KMS-11 (cell line): ENCODE measurements at regions not wholly inside any gene's neighbourhood (a gene's known extent, or its start where the extent isn't known, plus 50 kb on each side); places are given as distances from the start of the nearest gene placed in this dataset.
"Not testable (repeated sequence)": the region's sequence is repeated elsewhere in the genome, so short reads cannot be mapped to it uniquely, and the experiment has no call there.

Experiments used
- H2AFZ ChIP-seq: fragments of 200-600 bp; sonication (generic); 2 replicates; pipeline ENCODE4 v1.6.1; 2016; ENCODE audit warnings: antibody characterized with exemption, mixed run types, low read depth
- H3K27ac ChIP-seq: fragments of 200-600 bp; sonication (generic); 2 replicates; pipeline ENCODE4 v1.6.1; 2016; ENCODE audit warnings: mild to moderate bottlenecking, mixed run types
- H3K27me3 ChIP-seq: fragments of 200-600 bp; sonication (generic); 2 replicates; pipeline ENCODE4 v1.6.1; 2017; ENCODE audit warnings: mild to moderate bottlenecking, low read depth, mixed run types, moderate library complexity; ENCODE audit not compliant: insufficient read depth
- H3K36me3 ChIP-seq: fragments of 200-600 bp; sonication (generic); 2 replicates; pipeline ENCODE4 v1.6.1; 2017; ENCODE audit warnings: mild to moderate bottlenecking, mixed run types; ENCODE audit not compliant: insufficient read depth
- H3K4me1 ChIP-seq: fragments of 200-600 bp; sonication (generic); 2 replicates; pipeline ENCODE4 v1.6.1; 2016; ENCODE audit warnings: mild to moderate bottlenecking, low read depth, mixed run types; ENCODE audit not compliant: poor library complexity, severe bottlenecking
- H3K4me2 ChIP-seq: fragments of 200-600 bp; sonication (generic); 2 replicates; pipeline ENCODE4 v1.7.0; 2016; ENCODE audit warnings: mild to moderate bottlenecking, mixed run types
- H3K4me3 ChIP-seq: fragments of 200-600 bp; sonication (generic); IDR thresholded peaks from 2 replicates; pipeline ENCODE4 v1.6.1; 2017; ENCODE audit warnings: low read depth, low read length, mixed read lengths; ENCODE audit not compliant: insufficient read depth
- H3K79me2 ChIP-seq: fragments of 200-600 bp; sonication (generic); 2 replicates; pipeline ENCODE4 v1.6.1; 2016; ENCODE audit warnings: low read depth, mixed run types; ENCODE audit not compliant: insufficient read depth
- H3K9ac ChIP-seq: fragments of 200-600 bp; sonication (generic); 2 replicates; pipeline ENCODE4 v1.6.1; 2016; ENCODE audit warnings: mild to moderate bottlenecking, mixed run types
- H4K20me1 ChIP-seq: fragments of 200-600 bp; sonication (generic); 2 replicates; pipeline ENCODE4 v1.6.1; 2016; ENCODE audit warnings: mild to moderate bottlenecking, mixed run types; ENCODE audit not compliant: insufficient read depth

- H2AFZ ChIP-seq, H3K4me3 ChIP-seq, H3K79me2 ChIP-seq, H3K4me2 ChIP-seq, H3K9ac ChIP-seq, H3K27ac ChIP-seq, H3K36me3 ChIP-seq, H4K20me1 ChIP-seq, H3K4me1 ChIP-seq, H3K27me3 ChIP-seq: not testable (repeated sequence)
These were observed 51.1 kb downstream of the NBPF8 start for GRCh38 chr1:120465900-120466299.

GRCh38 chr1:120477663-120478062, 62.8 kb downstream of the NBPF8 start:
- H4K20me1 ChIP-seq, H3K9ac ChIP-seq, H3K4me2 ChIP-seq, H3K4me3 ChIP-seq, H2AFZ ChIP-seq, H3K27me3 ChIP-seq, H3K36me3 ChIP-seq, H3K4me1 ChIP-seq, H3K79me2 ChIP-seq, H3K27ac ChIP-seq: not testable (repeated sequence)

GRCh38 chr1:120478400-120478799, 63.6 kb downstream of the NBPF8 start:
- not testable (repeated sequence) for H3K27me3 ChIP-seq, H3K79me2 ChIP-seq, H3K4me1 ChIP-seq, H3K27ac ChIP-seq, H3K4me2 ChIP-seq, H3K9ac ChIP-seq, H2AFZ ChIP-seq, H4K20me1 ChIP-seq, H3K4me3 ChIP-seq, H3K36me3 ChIP-seq

GRCh38 chr1:120487542-120487941, 72.7 kb downstream of the NBPF8 start:
- not testable (repeated sequence) for H3K4me2 ChIP-seq, H3K4me3 ChIP-seq, H4K20me1 ChIP-seq, H3K4me1 ChIP-seq, H3K36me3 ChIP-seq, H3K79me2 ChIP-seq, H3K9ac ChIP-seq, H3K27ac ChIP-seq, H2AFZ ChIP-seq, H3K27me3 ChIP-seq

- H3K4me1 ChIP-seq, H4K20me1 ChIP-seq, H3K27me3 ChIP-seq, H3K9ac ChIP-seq, H3K4me2 ChIP-seq, H3K79me2 ChIP-seq, H2AFZ ChIP-seq, H3K4me3 ChIP-seq, H3K27ac ChIP-seq, H3K36me3 ChIP-seq: not testable (repeated sequence)
These were observed 74.4 kb downstream of the NBPF8 start for GRCh38 chr1:120489217-120489616.

- not testable (repeated sequence) for H4K20me1 ChIP-seq, H3K27me3 ChIP-seq, H3K4me2 ChIP-seq, H3K4me3 ChIP-seq, H3K79me2 ChIP-seq, H3K36me3 ChIP-seq, H3K27ac ChIP-seq, H3K9ac ChIP-seq, H3K4me1 ChIP-seq, H2AFZ ChIP-seq
These were observed 82.3 kb downstream of the NBPF8 start for GRCh38 chr1:120497145-120497544.

GRCh38 chr1:120503284-120503683, 88.4 kb downstream of the NBPF8 start:
- not testable (repeated sequence) for H3K27me3 ChIP-seq, H4K20me1 ChIP-seq, H3K36me3 ChIP-seq, H3K27ac ChIP-seq, H3K9ac ChIP-seq, H3K4me1 ChIP-seq, H3K4me3 ChIP-seq, H3K4me2 ChIP-seq, H3K79me2 ChIP-seq, H2AFZ ChIP-seq

- H3K9ac ChIP-seq, H3K79me2 ChIP-seq, H3K27me3 ChIP-seq, H4K20me1 ChIP-seq, H3K27ac ChIP-seq, H3K36me3 ChIP-seq, H3K4me1 ChIP-seq, H3K4me3 ChIP-seq, H3K4me2 ChIP-seq, H2AFZ ChIP-seq: not testable (repeated sequence)
These were observed 91.5 kb downstream of the NBPF8 start for GRCh38 chr1:120506352-120506751.

GRCh38 chr1:120508351-120508750, 93.5 kb downstream of the NBPF8 start:
- not testable (repeated sequence) for H3K36me3 ChIP-seq, H3K27me3 ChIP-seq

GRCh38 chr1:120509258-120509657, 94.4 kb downstream of the NBPF8 start:
- not testable (repeated sequence) for H3K4me1 ChIP-seq, H3K4me3 ChIP-seq, H3K9ac ChIP-seq, H3K4me2 ChIP-seq, H2AFZ ChIP-seq, H3K36me3 ChIP-seq, H3K27me3 ChIP-seq, H4K20me1 ChIP-seq, H3K27ac ChIP-seq, H3K79me2 ChIP-seq

More at GRCh38 chr1:120508351-120508750, 93.5 kb downstream of the NBPF8 start:
- not testable (repeated sequence) for H3K27ac ChIP-seq, H3K4me1 ChIP-seq, H3K4me2 ChIP-seq, H3K9ac ChIP-seq, H2AFZ ChIP-seq, H3K79me2 ChIP-seq, H4K20me1 ChIP-seq, H3K4me3 ChIP-seq

- H3K4me3 ChIP-seq, H3K27ac ChIP-seq, H4K20me1 ChIP-seq, H3K36me3 ChIP-seq, H3K4me1 ChIP-seq, H3K79me2 ChIP-seq, H3K27me3 ChIP-seq, H3K9ac ChIP-seq, H2AFZ ChIP-seq, H3K4me2 ChIP-seq: not testable (repeated sequence)
These were observed 98.3 kb downstream of the NBPF8 start for GRCh38 chr1:120513099-120513498.
